ENCODE measurements at regions not wholly inside any gene's neighbourhood (a gene's known extent, or its start where the extent isn't known, plus 50 kb on each side); places are given as distances from the start of the nearest gene placed in this dataset.

DNA sequence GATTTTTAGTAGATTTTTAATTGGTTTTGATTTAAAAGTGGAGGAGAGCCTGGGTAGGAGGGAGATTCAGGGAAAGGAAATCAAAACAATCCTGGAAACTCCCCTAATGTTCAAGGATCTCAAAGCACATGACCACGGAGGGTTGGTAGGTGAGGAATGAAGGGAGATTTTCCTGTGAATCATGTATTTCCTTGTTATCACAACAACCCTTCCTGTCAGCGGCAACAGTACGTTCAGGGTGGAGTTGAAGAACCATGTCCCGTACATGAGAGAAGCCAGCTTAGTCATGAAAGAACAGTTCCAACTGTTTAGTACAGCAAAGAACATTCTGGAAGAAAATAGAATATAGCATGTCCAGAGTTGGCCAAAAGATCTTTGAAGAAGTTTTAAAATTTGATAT, 79.4 kb upstream of the SCAF8 start:
- TF ChIP-seq, protein P1, sequence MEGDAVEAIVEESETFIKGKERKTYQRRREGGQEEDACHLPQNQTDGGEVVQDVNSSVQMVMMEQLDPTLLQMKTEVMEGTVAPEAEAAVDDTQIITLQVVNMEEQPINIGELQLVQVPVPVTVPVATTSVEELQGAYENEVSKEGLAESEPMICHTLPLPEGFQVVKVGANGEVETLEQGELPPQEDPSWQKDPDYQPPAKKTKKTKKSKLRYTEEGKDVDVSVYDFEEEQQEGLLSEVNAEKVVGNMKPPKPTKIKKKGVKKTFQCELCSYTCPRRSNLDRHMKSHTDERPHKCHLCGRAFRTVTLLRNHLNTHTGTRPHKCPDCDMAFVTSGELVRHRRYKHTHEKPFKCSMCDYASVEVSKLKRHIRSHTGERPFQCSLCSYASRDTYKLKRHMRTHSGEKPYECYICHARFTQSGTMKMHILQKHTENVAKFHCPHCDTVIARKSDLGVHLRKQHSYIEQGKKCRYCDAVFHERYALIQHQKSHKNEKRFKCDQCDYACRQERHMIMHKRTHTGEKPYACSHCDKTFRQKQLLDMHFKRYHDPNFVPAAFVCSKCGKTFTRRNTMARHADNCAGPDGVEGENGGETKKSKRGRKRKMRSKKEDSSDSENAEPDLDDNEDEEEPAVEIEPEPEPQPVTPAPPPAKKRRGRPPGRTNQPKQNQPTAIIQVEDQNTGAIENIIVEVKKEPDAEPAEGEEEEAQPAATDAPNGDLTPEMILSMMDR (conservative IDR thresholded peaks at IDR 0.05; ENCODE audit: low read length) = no peak
- TF ChIP-seq EZH2phosphoT487 (IDR thresholded peaks at IDR 0.05; ENCODE audit: borderline replicate concordance) = no peak
